ENCODE measurements at regions not wholly inside any gene's neighbourhood (a gene's known extent, or its start where the extent isn't known, plus 50 kb on each side); places are given as distances from the start of the nearest gene placed in this dataset.
"Not testable (repeated sequence)": the region's sequence is repeated elsewhere in the genome, so short reads cannot be mapped to it uniquely, and the experiment has no call there.

DNA sequence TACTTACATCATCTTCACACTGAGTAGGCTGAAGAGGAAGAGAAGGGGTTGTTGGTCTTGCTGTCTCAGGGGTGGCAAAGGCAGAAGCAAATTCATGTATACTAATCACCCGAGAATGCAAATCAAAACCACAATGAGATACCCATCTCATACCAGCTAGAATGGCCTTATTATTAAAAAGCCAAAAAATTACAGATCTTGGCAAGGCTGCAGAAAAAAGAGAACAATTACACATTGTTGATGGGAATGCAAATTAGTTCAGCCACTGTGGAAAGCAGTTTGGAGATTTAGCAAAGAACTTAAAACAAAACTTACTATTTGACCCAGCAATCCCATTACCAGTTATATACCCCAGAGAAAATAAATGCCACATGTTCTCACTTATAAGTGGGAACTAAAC is 154.9 kb downstream of the SEC23A start:
- DNase-seq (ENCODE audit: low read depth) = peak; percentile 19
- no peaks in the 10 kb centered on the region for H3K36me3 ChIP-seq (ENCODE audit: control insufficient read depth, insufficient read depth, low read length)
- H3K27me3 ChIP-seq (ENCODE audit: control insufficient read depth, insufficient read depth, low read length) = peaks cover 7% of the 10 kb centered on the region
- CTCF ChIA-PET = no interaction called here
- no peak overlapping the region for H3K4me3 ChIP-seq (ENCODE audit: low read depth, low read length)
- POLR2A ChIA-PET = no interaction called here
- TF ChIP-seq, protein P1, sequence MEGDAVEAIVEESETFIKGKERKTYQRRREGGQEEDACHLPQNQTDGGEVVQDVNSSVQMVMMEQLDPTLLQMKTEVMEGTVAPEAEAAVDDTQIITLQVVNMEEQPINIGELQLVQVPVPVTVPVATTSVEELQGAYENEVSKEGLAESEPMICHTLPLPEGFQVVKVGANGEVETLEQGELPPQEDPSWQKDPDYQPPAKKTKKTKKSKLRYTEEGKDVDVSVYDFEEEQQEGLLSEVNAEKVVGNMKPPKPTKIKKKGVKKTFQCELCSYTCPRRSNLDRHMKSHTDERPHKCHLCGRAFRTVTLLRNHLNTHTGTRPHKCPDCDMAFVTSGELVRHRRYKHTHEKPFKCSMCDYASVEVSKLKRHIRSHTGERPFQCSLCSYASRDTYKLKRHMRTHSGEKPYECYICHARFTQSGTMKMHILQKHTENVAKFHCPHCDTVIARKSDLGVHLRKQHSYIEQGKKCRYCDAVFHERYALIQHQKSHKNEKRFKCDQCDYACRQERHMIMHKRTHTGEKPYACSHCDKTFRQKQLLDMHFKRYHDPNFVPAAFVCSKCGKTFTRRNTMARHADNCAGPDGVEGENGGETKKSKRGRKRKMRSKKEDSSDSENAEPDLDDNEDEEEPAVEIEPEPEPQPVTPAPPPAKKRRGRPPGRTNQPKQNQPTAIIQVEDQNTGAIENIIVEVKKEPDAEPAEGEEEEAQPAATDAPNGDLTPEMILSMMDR (IDR thresholded peaks at IDR 0.05; ENCODE audit: insufficient read depth, low read depth, low read length) = no peak

DNA sequence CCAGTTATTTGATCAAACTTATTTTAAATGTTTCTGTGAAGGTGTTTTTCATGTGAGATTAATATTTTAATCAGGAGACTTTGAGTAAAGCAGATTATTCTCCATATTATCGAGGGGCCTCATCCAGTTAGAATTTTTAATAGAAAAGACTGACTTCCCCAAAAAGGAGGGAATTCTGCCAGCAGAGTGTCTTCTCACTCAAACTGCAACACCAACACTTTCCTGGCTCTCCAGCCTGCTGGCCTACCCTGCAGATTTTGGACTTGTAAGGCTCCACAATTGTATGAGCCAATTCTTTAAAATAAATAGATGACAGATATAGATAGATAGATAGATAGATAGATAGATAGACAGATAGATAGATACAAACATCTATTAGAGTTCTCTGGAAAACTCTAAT is 155.7 kb downstream of the SEC23A start:
- ChIA-PET CTCF (no interaction called here), POLR2A (no interaction called here)
- Histone ChIP-seq H3K4me3 (ENCODE audit: low read depth, low read length) (no peak overlapping the region), H3K27me3 (ENCODE audit: control insufficient read depth, insufficient read depth, low read length) (peaks cover 7% of the 10 kb centered on the region), H3K36me3 (ENCODE audit: control insufficient read depth, insufficient read depth, low read length) (no peaks in the 10 kb centered on the region)
- DNase-seq (ENCODE audit: low read depth) = no peak
- TF ChIP-seq, protein P1 (IDR thresholded peaks at IDR 0.05; ENCODE audit: insufficient read depth, low read depth, low read length) = no peak

DNA sequence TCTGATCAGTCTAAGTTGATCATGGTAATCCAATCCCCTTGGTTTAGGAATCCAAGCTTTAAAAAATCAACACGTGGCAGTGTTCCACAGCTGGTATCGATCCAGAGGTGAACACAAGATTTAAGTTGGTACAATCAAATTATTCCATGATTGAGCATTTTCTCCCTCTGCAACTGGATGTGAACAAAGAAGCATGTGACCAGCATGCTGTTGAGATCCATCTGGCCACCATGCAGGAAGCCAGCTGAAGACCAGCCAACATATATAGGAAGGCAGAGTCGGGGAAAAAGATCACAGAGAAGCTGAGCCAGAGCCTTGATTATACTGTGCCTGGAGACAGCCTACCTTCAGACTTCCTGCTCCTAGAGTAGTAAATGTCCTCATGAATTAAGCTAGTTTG is 158.3 kb downstream of the SEC23A start:
- TF ChIP-seq, protein P1 (IDR thresholded peaks at IDR 0.05; ENCODE audit: insufficient read depth, low read depth, low read length) = no peak

DNA sequence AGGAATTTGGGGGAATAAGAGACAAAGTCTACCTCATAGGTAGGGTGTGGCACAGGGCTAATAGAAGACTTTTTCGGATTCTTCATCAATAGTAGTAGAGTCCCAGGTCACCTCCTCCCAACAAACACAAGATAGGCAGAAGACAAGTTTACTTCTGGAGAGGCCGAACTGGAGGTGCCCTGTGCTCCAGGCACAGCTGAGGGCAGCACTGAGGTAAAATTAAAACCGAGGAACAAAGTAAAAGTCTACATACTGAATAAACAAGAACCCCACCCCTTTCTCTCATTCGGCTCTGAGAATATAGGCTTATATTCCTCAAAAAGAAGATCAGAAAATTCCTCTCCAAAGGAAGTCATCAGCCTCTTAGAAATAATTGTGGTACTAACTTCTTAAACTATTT is 161.5 kb downstream of the SEC23A start:
- CTCF ChIA-PET = interaction anchor here (1.1 to 1.3 kb wide), 2 partner anchors 10 to 208 kb away, joined by 3 read pairs; no protein-coding TSS in a partner anchor
- H3K27me3 ChIP-seq (ENCODE audit: control insufficient read depth, insufficient read depth, low read length) = peaks cover 7% of the 10 kb centered on the region
- no peak for DNase-seq (ENCODE audit: low read depth)
- TF ChIP-seq, protein P1 (IDR thresholded peaks at IDR 0.05; ENCODE audit: insufficient read depth, low read depth, low read length) = peak; percentile 4; the same call in 1 of the 2 replicates
- H3K4me3 ChIP-seq (ENCODE audit: low read depth, low read length) = no peak overlapping the region
- POLR2A ChIA-PET = no interaction called here
- H3K36me3 ChIP-seq (ENCODE audit: control insufficient read depth, insufficient read depth, low read length) = no peaks in the 10 kb centered on the region

More for the DNA sequence above, 158.3 kb downstream of the SEC23A start:
- no peak for DNase-seq (ENCODE audit: low read depth)
- H3K27me3 ChIP-seq (ENCODE audit: control insufficient read depth, insufficient read depth, low read length) = peaks cover 7% of the 10 kb centered on the region
- CTCF ChIA-PET = interaction anchor here (0.7 kb wide), 1 partner anchor 10 kb away, joined by 3 read pairs; no protein-coding TSS in a partner anchor
- POLR2A ChIA-PET = no interaction called here
- H3K4me3 ChIP-seq (ENCODE audit: low read depth, low read length) = no peak overlapping the region
- no peaks in the 10 kb centered on the region for H3K36me3 ChIP-seq (ENCODE audit: control insufficient read depth, insufficient read depth, low read length)

DNA sequence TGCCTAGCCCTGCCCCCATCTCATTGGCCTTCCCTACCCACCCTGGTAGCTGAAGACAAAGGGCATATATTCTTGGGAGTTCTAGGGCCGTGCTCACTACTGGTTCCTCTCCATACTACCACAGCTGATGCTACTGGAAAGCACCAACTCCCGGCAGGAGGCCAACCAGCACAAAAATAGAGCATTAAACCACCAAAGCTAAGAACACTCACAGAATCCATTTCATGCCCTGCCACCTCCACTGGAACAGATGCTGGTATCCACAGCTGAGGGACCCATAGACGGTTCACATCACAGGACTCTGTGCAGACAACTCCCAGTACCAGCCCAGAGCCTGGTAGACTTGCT is 170.4 kb downstream of the SEC23A start:
- CTCF ChIA-PET; DNase-seq (ENCODE audit: low read depth); H3K36me3 ChIP-seq (ENCODE audit: control insufficient read depth, insufficient read depth, low read length); H3K27me3 ChIP-seq (ENCODE audit: control insufficient read depth, insufficient read depth, low read length); H3K4me3 ChIP-seq (ENCODE audit: low read depth, low read length); POLR2A ChIA-PET: not testable (repeated sequence)

DNA sequence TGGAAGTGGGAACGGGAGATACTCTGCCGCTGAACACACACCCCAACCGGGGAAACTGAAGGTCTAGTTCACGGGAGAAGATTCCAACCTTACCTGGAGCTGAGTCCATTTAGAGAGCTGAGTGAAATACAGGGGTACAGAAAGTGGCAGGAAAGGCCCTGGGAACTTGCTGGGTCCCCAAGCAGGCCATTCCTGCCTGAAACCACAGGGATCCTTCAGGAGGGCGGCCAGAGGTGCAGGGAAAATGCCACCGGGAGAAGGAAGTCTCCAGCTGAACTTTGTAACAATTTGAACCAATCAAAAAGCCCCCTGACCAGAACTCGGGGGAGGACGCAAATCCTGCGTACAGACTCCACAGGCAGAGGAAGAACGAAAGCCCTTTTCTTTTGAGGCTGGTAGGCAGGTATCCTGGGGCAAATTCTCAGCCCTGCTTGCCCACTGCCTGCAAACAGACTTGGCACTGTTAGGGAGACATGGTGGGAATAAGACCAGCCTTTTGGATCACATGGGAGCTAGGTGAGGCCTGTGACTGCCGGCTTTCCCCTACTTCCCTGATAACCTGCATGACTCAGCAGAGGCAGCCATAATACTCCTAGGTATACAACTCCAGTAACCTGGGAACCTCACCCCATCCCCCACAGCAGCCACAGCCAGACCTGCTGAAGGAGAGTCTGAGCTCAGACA is 170.9 kb downstream of the SEC23A start:
- CTCF ChIA-PET = no interaction called here
- TF ChIP-seq, protein P1 (IDR thresholded peaks at IDR 0.05; ENCODE audit: insufficient read depth, low read depth, low read length) = no peak
- POLR2A ChIA-PET = no interaction called here

More for the DNA sequence above, 170.9 kb downstream of the SEC23A start:
- Histone ChIP-seq H3K4me3 (ENCODE audit: low read depth, low read length) (no peak overlapping the region), H3K27me3 (ENCODE audit: control insufficient read depth, insufficient read depth, low read length) (no peaks in the 10 kb centered on the region), H3K36me3 (ENCODE audit: control insufficient read depth, insufficient read depth, low read length) (no peaks in the 10 kb centered on the region)
- no peak for DNase-seq (ENCODE audit: low read depth)
